ENCODE measurements at regions not wholly inside any gene's neighbourhood (a gene's known extent, or its start where the extent isn't known, plus 50 kb on each side); places are given as distances from the start of the nearest gene placed in this dataset.
A peak's percentile ranks its signal among the peaks of the same experiment; 100 is the strongest.

- no peak for DNase-seq
These were observed 214.5 kb upstream of the SASH1 start for GRCh38 chr6:148128014-148128730.

GRCh38 chr6:148134592-148134991 lies 208.0 kb upstream of the SASH1 start:
- DNase-seq: peak; percentile 16

GRCh38 chr6:148136586-148136985 lies 206.1 kb upstream of the SASH1 start:
- DNase-seq: no peak

- no peak for DNase-seq
These were observed 205.0 kb upstream of the SASH1 start for GRCh38 chr6:148137652-148138051.

- DNase-seq: no peak
These were observed 204.1 kb upstream of the SASH1 start for GRCh38 chr6:148138573-148138972.

GRCh38 chr6:148140772-148141557 lies 201.7 kb upstream of the SASH1 start:
- DNase-seq: no peak

GRCh38 chr6:148142821-148143220 lies 199.8 kb upstream of the SASH1 start:
- no peak for DNase-seq

GRCh38 chr6:148143771-148144170 lies 198.9 kb upstream of the SASH1 start:
- no peak for DNase-seq

GRCh38 chr6:148144917-148145521 lies 197.6 kb upstream of the SASH1 start:
- DNase-seq: peak; percentile 66

GRCh38 chr6:148146717-148147462 lies 195.7 kb upstream of the SASH1 start:
- no peak for DNase-seq

- DNase-seq: peak; percentile 38
These were observed 195.2 kb upstream of the SASH1 start for GRCh38 chr6:148147463-148147830.

GRCh38 chr6:148151896-148152643 lies 190.6 kb upstream of the SASH1 start:
- no peak for DNase-seq

- DNase-seq: no peak
These were observed 188.0 kb upstream of the SASH1 start for GRCh38 chr6:148154668-148155067.

- no peak for DNase-seq
These were observed 187.3 kb upstream of the SASH1 start for GRCh38 chr6:148155293-148155692.

GRCh38 chr6:148157841-148158240 lies 184.8 kb upstream of the SASH1 start:
- no peak for DNase-seq

- no peak for DNase-seq
These were observed 178.0 kb upstream of the SASH1 start for GRCh38 chr6:148164645-148165044.

- DNase-seq: peak; percentile 81
These were observed 176.2 kb upstream of the SASH1 start for GRCh38 chr6:148166339-148166968.

- DNase-seq: no peak
These were observed 172.9 kb upstream of the SASH1 start for GRCh38 chr6:148169706-148170105.

- no peak for DNase-seq
These were observed 172.4 kb upstream of the SASH1 start for GRCh38 chr6:148170286-148170685.

GRCh38 chr6:148173548-148173947 lies 169.1 kb upstream of the SASH1 start:
- DNase-seq: no peak

GRCh38 chr6:148175550-148176188 lies 167.0 kb upstream of the SASH1 start:
- DNase-seq: no peak

All from NCI-H748 treated with DMSO at 0.1 percent for 48 hours (cell line).